GM12878 (cell line): ENCODE measurements at regions not wholly inside any gene's neighbourhood (a gene's known extent, or its start where the extent isn't known, plus 50 kb on each side); places are given as distances from the start of the nearest gene placed in this dataset.
"Not testable (repeated sequence)": the region's sequence is repeated elsewhere in the genome, so short reads cannot be mapped to it uniquely, and the experiment has no call there.

ENCODE experiments used
- ATAC-seq: fragments of 200-7000 bp; cut with Tn5 transposase; 3 replicates; pipeline ENCODE4 v1.9.1; 2020; ENCODE audit warnings: mild to moderate bottlenecking, moderate library complexity
- BruUV-seq: library from RNA; stranded (reverse); fragments of 400-500 nt; replicated peaks from 2 replicates; lab custom pipeline; 2021; lab: Mats Ljungman, UMichigan
- CTCF ChIA-PET: fragments of 300-600 bp; sonication (Branson Sonifier 250); formaldehyde crosslinking; extraction: SDS; loops from one replicate; lab custom pipeline; 2021; ENCODE audit warnings: inconsistent platforms; lab: Yijun Ruan, JAX
- POLR2A ChIA-PET: fragments of 350-600 bp; formaldehyde crosslinking; extraction: SDS; loops from one replicate; lab custom pipeline; 2021; ENCODE audit warnings: inconsistent platforms; lab: Charles Lee
- RAD21 ChIA-PET: fragments of 300-600 bp; sonication (Branson Sonifier 250); formaldehyde crosslinking; loops from one replicate; lab custom pipeline; 2023; ENCODE audit warnings: antibody characterized with exemption; ENCODE audit not compliant: unreplicated experiment; lab: Charles Lee
- SMC1A ChIA-PET: fragments of 300-600 bp; sonication (Branson Sonifier 250); formaldehyde crosslinking; loops from one replicate; lab custom pipeline; 2023; ENCODE audit not compliant: unreplicated experiment, uncharacterized antibody; lab: Charles Lee
- DNase-seq: peaks from one replicate; pipeline ENCODE4 v3.0.0-alpha.2; 2011; ENCODE audit warnings: low read depth, low spot score
- FAIRE-seq: peaks from 3 replicates; lab custom pipeline; 2011; peaks lifted over from hg19 to GRCh38; lab: Jason Lieb, UNC
- H2AFZ ChIP-seq: 2 replicates; pipeline ENCODE4 v1.6.0; 2011; ENCODE audit warnings: low read depth, low read length, control low read depth; ENCODE audit not compliant: control insufficient read depth
- H3K27ac ChIP-seq: 2 replicates; pipeline ENCODE4 v1.5.1; 2011; ENCODE audit warnings: control low read depth; ENCODE audit not compliant: control insufficient read depth, insufficient read depth
- H3K27me3 ChIP-seq, 2 experiments: replicated peaks in 1 of 2; 2 replicates each; pipeline versions ENCODE4 v1.6.0 to v1.6.1; 2011; ENCODE audit warnings: low read length in 1 of 2; ENCODE audit not compliant: control insufficient read depth in 2 of 2, insufficient read depth in 2 of 2
- H3K36me3 ChIP-seq, 2 experiments: 2 replicates each; pipeline ENCODE4 v1.5.1; 2011; ENCODE audit warnings: low read length in 1 of 2; ENCODE audit not compliant: control insufficient read depth in 2 of 2, insufficient read depth in 2 of 2
- H3K4me1 ChIP-seq: 2 replicates; pipeline ENCODE4 v1.6.1; 2011; ENCODE audit warnings: mild to moderate bottlenecking, low read length, moderate library complexity, mixed read lengths; ENCODE audit not compliant: control insufficient read depth, insufficient read depth
- H3K4me2 ChIP-seq: 2 replicates; pipeline ENCODE4 v1.6.0; 2011; ENCODE audit warnings: control low read depth; ENCODE audit not compliant: control insufficient read depth, insufficient read depth
- H3K4me3 ChIP-seq: fragments of 200-600 bp; sonication (generic); 2 replicates; pipeline ENCODE4 v1.5.1; 2016
- H3K79me2 ChIP-seq: 2 replicates; pipeline ENCODE4 v1.6.0; 2011; ENCODE audit warnings: low read length; ENCODE audit not compliant: control insufficient read depth, insufficient read depth
- H3K9ac ChIP-seq: 2 replicates; pipeline ENCODE4 v1.8.0; 2011; ENCODE audit warnings: low read length, control low read depth, mixed read lengths; ENCODE audit not compliant: control insufficient read depth, insufficient read depth
- H3K9me3 ChIP-seq: replicated peaks from 3 replicates; pipeline ENCODE4 v1.5.1; 2011; ENCODE audit warnings: mild to moderate bottlenecking, low read length; ENCODE audit not compliant: control insufficient read depth, insufficient read depth
- H4K20me1 ChIP-seq: 2 replicates; pipeline ENCODE4 v1.6.0; 2011; ENCODE audit not compliant: control insufficient read depth, insufficient read depth
- WRNIP1 ChIP-seq: IDR thresholded peaks from 2 replicates; pipeline ENCODE4 v1.6.1; 2011; ENCODE audit warnings: low read depth, low read length, improper control_type of control experiment, borderline replicate concordance
- WGBS: methylation state at CpG from one replicate; pipeline ENCODE4 v1.1.6; 2016; ENCODE audit warnings: low lambda C conversion rate; ENCODE audit not compliant: insufficient replicate concordance, insufficient coverage; ENCODE audit errors: missing lambda C conversion rate; 5-methylcytosine and 5-hydroxymethylcytosine counted together
- in situ Hi-C: fragments of 300-500 bp; cut with MboI; formaldehyde crosslinking; loops from 9 replicates; pipeline ENCODE4 v1.14.3; 2018; ENCODE audit warnings: mixed read lengths
- intact Hi-C: fragments of 100-400 bp; cut with micrococcal nuclease; formaldehyde crosslinking; loops from one replicate; pipeline ENCODE4 v1.14.2; 2022; ENCODE audit not compliant: unreplicated experiment
- TF ChIP-seq, protein P1 (sequence below): IDR thresholded peaks from 2 replicates; pipeline ENCODE4 v1.6.1; 2012; ENCODE audit warnings: improper control_type of control experiment, low read depth, low read length; ENCODE audit not compliant: insufficient replicate concordance

DNA sequence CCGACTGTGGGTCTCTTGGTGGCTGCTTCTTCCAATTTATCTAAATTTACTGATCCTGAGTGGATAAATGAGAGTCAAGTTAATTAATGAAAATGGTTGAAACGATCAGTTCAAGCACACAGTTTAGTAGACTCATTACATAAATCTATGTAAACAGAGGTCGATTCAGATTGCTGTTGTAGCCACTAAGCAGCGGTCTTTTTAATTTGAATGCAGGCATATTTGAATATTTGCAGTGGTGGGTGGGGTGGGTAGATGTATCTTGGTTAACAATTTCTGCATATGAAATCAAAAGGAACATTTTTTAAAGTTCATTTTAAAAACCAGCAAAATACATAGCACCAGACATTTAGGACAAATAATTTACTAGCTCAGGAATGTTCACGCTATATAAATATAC, 325.9 kb downstream of the KLF12 start:
- 98% methylated on average over 5 of the region's 5 CpGs for WGBS
- SMC1A ChIA-PET = no interaction called here
- Histone ChIP-seq H2AFZ (no peak overlapping the region), H4K20me1 (no peaks in the 10 kb centered on the region), H3K27me3 (no peaks in the 10 kb centered on the region), H3K36me3 (no peaks in the 10 kb centered on the region), H3K9ac (no peak overlapping the region), H3K27ac (no peak overlapping the region), H3K4me2 (no peak overlapping the region), H3K4me3 (no peak overlapping the region), H3K4me1 (no peaks in the 10 kb centered on the region), H3K79me2 (no peaks in the 10 kb centered on the region), H3K9me3 (no peaks in the 10 kb centered on the region)
- no peak for FAIRE-seq
- BruUV-seq = no TSS peak
- CTCF ChIA-PET = interaction anchor here (0.5 kb wide), 1 partner anchor 28 kb away, joined by 3 read pairs; no protein-coding TSS in a partner anchor
- intact Hi-C loops = no loop called here
- no peak for DNase-seq
- no peak for TF ChIP-seq WRNIP1
- TF ChIP-seq, protein P1, sequence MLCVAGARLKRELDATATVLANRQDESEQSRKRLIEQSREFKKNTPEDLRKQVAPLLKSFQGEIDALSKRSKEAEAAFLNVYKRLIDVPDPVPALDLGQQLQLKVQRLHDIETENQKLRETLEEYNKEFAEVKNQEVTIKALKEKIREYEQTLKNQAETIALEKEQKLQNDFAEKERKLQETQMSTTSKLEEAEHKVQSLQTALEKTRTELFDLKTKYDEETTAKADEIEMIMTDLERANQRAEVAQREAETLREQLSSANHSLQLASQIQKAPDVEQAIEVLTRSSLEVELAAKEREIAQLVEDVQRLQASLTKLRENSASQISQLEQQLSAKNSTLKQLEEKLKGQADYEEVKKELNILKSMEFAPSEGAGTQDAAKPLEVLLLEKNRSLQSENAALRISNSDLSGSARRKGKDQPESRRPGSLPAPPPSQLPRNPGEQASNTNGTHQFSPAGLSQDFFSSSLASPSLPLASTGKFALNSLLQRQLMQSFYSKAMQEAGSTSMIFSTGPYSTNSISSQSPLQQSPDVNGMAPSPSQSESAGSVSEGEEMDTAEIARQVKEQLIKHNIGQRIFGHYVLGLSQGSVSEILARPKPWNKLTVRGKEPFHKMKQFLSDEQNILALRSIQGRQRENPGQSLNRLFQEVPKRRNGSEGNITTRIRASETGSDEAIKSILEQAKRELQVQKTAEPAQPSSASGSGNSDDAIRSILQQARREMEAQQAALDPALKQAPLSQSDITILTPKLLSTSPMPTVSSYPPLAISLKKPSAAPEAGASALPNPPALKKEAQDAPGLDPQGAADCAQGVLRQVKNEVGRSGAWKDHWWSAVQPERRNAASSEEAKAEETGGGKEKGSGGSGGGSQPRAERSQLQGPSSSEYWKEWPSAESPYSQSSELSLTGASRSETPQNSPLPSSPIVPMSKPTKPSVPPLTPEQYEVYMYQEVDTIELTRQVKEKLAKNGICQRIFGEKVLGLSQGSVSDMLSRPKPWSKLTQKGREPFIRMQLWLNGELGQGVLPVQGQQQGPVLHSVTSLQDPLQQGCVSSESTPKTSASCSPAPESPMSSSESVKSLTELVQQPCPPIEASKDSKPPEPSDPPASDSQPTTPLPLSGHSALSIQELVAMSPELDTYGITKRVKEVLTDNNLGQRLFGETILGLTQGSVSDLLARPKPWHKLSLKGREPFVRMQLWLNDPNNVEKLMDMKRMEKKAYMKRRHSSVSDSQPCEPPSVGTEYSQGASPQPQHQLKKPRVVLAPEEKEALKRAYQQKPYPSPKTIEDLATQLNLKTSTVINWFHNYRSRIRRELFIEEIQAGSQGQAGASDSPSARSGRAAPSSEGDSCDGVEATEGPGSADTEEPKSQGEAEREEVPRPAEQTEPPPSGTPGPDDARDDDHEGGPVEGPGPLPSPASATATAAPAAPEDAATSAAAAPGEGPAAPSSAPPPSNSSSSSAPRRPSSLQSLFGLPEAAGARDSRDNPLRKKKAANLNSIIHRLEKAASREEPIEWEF = no peak
- RAD21 ChIA-PET = interaction anchor here (1.4 kb wide), 1 partner anchor 52 kb away, joined by 3 read pairs; no protein-coding TSS in a partner anchor
- POLR2A ChIA-PET = no interaction called here
- in situ Hi-C loops = no loop called here
- ATAC-seq = no peak

DNA sequence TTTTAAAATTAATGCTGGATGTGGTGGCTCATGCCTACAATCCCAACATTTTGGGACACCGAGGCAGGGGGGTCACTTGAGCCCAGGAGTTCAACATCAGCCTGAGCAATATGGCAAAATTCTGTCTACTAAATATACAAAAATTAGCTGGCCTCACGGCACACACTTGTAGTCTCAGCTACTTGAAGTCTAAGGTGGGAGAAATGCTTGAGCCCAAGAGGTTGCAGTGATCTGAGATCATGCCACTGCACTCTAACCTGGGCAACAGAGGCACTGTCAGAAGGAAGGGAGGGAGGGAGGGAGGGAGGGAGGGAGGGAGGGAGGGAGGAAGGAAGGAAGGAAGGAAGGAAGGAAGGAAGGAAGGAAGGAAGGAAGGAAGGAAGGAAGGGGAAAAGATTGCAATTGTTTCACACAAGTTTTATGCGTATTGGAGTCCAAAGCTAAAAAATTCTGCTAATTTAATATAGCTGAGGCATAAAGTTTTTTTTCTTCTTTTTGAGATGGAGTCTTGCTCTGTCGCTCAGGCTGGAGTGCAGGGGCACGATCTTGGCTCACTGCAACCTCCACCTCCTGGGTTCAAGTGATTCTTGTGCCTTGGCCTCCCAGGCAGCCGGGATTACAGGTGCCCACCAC, 328.8 kb downstream of the KLF12 start:
- BruUV-seq, intact Hi-C loops, RAD21 ChIA-PET, H3K27me3 ChIP-seq, H3K27ac ChIP-seq, ATAC-seq, H3K79me2 ChIP-seq, in situ Hi-C loops, H3K9ac ChIP-seq, H3K4me1 ChIP-seq, CTCF ChIA-PET, H3K4me2 ChIP-seq, H3K9me3 ChIP-seq, H4K20me1 ChIP-seq, H3K36me3 ChIP-seq, POLR2A ChIA-PET, H2AFZ ChIP-seq, FAIRE-seq, DNase-seq, H3K4me3 ChIP-seq: not testable (repeated sequence)
- WGBS = 88% methylated on average over 6 of the region's 6 CpGs
- SMC1A ChIA-PET = interaction anchor here (0.9 to 2.2 kb wide), 2 partner anchors 10 to 53 kb away, joined by 3 to 6 read pairs; no protein-coding TSS in a partner anchor
